ENCODE measurements at regions not wholly inside any gene's neighbourhood (a gene's known extent, or its start where the extent isn't known, plus 50 kb on each side); places are given as distances from the start of the nearest gene placed in this dataset.

DNA sequence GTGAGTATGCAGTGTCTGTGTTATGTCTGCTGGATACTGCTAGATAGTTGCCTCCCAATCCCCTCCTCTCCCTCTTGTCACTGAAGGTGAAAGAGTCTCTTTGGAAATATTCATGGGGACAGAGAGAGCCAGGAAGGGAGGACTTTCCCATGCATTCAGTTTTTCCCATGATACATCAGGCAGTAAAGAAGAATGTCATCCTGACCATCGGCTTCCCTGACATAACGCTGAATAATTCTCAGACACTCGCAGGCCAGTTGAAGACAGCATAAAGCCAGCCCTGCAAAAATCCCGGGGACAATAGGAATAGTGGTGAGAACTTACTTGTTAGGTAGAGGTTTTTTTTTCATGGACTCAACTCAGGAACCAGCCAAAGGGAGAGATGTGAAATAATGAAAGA is 58.1 kb downstream of the KLF4 start:
- no peak for DNase-seq (ENCODE audit: low spot score)

DNA sequence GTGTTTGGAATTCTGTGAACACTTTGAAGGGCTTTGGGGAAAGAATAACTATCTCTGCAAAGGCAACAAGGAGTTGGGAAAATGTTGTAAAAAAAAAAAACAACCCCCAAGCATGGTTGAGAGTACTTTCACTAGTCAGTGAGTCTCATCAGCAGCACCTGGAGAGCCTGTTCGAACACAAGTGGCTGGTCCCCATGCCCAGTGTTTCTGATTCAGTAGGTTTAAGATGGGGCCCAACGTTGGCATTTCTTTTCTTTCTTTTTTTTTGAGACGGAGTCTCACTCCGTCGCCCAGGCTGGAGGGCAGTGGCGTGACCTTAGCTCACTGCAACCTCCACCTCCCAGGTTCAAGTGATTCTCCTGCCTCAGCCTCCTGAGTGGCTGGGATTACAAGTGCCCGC is 59.5 kb downstream of the KLF4 start:
- DNase-seq (ENCODE audit: low spot score): no peak

- no peak for DNase-seq (ENCODE audit: low spot score)
Observed at GRCh38 chr9:107426126-107426525, 63.4 kb downstream of the KLF4 start.

DNA sequence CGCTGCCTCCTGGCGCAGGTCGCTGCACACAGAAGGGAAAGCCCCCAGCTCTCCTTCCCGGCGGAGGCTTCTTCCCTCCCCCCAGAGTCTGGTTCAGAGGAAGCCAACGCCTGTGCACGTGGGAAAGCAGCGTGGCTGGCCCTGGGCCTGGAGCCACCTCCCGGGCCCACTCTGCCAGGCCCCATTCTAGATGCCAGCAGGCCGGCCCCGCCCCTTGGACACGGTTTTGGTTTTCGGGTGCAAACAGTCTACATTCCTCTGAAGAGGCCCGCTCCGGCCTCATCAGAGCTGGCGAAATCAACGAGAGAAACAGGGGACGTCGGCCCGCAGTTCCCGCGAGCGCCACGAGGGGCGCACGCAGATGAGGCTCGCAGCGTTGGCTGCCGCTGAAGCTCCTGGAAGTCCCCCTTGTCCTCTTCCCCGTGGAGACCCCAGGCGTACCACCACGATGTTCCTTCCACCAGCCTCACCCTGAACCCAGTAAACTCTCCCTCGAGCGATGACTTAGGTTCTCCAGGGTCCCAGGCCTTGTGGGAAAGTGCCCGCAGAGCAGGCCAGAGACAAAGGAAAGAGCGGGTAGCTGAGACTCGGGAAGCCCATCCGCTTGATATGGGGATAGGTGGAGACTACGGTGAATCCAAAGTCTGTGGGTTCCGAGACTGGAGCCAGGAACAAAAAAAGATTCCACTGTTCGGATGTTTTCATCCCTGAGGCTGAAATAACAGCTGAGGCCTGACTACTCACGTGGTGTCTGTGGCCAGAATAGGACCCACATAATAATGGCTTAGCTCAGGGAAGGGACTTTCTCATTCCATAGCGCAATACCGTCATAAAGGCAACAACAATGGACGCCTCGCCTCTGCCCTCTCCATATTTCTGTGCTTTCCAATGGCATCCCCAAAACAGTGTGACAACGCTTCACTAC is 64.2 kb downstream of the KLF4 start:
- peak; percentile 38 for DNase-seq (ENCODE audit: low spot score)

DNA sequence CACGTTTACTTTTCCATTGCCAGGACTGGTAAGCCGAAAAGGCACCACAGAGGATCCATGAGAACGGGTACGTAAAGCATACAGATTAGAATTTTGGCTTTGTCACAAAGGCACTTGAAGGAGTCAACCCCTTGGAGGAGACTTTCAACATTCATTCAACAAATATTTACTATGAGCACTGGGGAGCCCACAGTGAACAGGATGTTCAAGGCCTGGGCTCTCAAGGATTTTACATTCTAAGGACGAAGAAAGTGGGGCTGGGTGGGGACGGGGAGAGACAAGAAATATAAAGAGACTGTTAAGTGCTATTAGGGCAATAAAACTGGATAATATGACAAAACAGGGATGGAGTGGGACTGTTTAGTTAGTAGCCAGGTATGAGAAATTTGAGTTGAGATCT is 66.0 kb downstream of the KLF4 start:
- DNase-seq (ENCODE audit: low spot score): no peak

- peak; percentile 44 for DNase-seq (ENCODE audit: low spot score)
Observed at GRCh38 chr9:107422189-107423185, 67.1 kb downstream of the KLF4 start.

DNA sequence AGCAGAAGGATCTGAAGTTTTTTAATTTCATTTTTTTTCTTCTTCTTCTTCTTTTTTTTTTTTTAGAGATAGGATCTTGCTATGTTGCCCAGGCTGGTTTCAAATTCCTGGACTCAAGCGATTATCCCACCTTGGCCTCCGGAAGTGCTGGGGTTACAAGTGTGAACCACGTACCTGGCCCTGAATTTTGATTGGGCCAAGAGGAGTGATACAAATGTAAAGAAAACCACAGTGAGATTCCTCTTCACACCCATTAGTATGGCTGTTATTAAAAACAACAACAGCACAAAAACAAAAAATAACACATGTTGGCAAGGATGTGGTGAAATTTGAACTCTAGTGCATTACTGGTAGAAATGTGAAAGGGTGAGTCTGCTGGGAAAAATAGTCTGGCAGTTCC is 79.1 kb downstream of the KLF4 start:
- DNase-seq (ENCODE audit: low spot score): no peak

GRCh38 chr9:107409581-107410389 is 79.8 kb downstream of the KLF4 start:
- DNase-seq (ENCODE audit: low spot score): no peak

- DNase-seq (ENCODE audit: low spot score): no peak
Observed at GRCh38 chr9:107407675-107408074, 81.9 kb downstream of the KLF4 start.

DNA sequence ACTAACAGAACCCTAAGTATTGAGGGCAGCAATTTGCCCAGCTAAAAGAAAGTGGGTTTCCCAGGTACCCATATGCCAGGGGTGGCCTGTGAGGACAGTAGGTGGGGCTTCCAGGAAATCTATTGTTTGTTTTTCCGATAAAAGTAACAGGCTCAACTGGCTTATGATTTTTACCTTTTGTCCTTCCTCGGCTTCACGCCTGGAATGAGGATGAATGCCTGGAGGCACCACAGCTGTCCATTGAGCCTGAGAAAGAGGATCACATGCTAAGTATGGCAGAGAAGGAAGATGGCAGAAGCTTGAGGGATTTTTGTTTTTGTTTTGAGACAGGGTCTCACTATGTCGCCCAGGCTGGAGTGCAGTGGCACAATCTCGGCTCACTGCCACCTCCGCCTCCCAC is 84.1 kb downstream of the KLF4 start:
- DNase-seq (ENCODE audit: low spot score): no peak

DNA sequence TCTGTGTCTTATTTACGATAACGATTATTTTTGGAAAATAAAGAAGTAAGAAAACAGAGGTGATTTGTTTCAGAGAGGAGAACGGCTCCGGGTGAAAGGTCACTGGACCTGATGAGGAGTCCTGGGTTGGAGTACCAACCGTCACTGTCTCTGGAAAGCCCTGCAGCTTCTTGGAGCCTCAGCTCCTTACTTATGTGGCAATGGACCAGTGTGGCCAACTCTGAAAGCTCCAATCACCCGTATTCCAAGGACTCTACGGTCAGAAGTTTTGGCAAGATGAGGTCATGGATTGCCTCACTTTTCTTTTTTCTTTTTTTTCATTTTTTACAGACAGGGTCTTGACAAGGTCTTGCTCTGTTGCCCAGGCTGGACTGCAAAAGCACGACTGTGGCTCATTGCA is 84.8 kb downstream of the KLF4 start:
- DNase-seq (ENCODE audit: low spot score): no peak

DNA sequence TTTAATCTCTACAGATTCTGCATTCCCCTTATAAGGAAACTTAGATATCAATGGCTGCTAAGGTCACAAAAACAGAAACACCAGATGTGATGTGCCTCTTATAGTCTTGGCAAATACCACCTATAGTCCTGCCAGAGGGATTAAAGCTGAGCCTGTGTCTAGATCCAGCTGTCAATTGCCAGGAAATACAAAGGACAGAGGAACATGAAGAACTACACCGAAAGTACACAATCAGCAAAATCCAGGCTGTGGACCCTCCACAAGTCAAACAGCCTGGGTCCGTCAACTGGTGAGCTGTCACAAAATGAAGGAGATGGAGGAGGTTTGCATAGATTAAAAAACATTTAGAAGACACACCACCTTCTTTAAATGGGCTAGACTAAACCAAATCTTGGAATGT is 85.4 kb downstream of the KLF4 start:
- no peak for DNase-seq (ENCODE audit: low spot score)

GRCh38 chr9:107397076-107398044 is 92.2 kb downstream of the KLF4 start:
- DNase-seq (ENCODE audit: low spot score): no peak

GRCh38 chr9:107394264-107394663 is 95.3 kb downstream of the KLF4 start:
- no peak for DNase-seq (ENCODE audit: low spot score)

DNA sequence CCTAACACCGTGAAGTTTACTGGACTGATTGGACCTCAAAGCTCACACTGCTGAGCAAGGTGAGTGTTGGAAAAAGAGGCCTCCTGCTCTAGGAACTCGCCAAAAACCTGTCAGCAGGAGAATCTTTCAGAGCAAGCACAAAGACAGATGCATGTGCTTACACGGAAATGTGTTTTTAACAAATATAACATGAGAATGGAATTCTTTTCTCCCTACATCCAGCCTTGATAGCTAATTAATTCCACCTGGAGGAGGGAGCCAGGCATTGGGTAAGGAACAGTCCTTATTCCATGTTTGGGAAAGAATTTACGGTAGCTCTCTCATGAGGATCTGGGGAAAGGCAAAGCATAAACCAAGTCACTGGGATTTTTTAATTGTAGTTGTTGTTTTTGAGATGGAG is 98.8 kb downstream of the KLF4 start:
- no peak for DNase-seq (ENCODE audit: low spot score)

- no peak for DNase-seq (ENCODE audit: low spot score)
Observed at GRCh38 chr9:107390279-107390678, 99.3 kb downstream of the KLF4 start.

- no peak for DNase-seq (ENCODE audit: low spot score)
Observed at GRCh38 chr9:107389617-107390071, 99.9 kb downstream of the KLF4 start.

- DNase-seq (ENCODE audit: low spot score): no peak
Observed at GRCh38 chr9:107388890-107389289, 100.7 kb downstream of the KLF4 start.

DNA sequence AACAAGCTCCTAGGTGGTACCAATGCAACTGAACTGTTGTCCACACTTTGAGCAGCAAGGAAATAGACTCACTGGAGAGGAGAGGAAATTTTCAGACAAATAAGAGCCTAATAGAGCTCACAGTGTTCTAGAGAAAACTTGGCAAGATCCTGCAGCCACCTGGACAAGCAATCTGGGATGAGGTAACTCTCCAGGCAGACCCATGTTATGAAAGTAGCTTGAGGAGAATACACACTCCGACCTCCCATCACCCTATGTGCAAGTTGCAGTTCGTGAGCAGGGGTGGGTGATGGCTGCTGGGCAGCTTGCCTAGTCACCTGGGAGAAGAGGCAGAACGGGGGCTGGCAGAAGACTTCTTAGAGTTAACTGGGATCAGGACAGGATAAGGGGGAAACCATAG is 102.2 kb downstream of the KLF4 start:
- DNase-seq (ENCODE audit: low spot score): peak; percentile 32

- no peak for DNase-seq (ENCODE audit: low spot score)
Observed at GRCh38 chr9:107386396-107386795, 103.2 kb downstream of the KLF4 start.
